ENCODE measurements at regions not wholly inside any gene's neighbourhood (a gene's known extent, or its start where the extent isn't known, plus 50 kb on each side); places are given as distances from the start of the nearest gene placed in this dataset.

DNA sequence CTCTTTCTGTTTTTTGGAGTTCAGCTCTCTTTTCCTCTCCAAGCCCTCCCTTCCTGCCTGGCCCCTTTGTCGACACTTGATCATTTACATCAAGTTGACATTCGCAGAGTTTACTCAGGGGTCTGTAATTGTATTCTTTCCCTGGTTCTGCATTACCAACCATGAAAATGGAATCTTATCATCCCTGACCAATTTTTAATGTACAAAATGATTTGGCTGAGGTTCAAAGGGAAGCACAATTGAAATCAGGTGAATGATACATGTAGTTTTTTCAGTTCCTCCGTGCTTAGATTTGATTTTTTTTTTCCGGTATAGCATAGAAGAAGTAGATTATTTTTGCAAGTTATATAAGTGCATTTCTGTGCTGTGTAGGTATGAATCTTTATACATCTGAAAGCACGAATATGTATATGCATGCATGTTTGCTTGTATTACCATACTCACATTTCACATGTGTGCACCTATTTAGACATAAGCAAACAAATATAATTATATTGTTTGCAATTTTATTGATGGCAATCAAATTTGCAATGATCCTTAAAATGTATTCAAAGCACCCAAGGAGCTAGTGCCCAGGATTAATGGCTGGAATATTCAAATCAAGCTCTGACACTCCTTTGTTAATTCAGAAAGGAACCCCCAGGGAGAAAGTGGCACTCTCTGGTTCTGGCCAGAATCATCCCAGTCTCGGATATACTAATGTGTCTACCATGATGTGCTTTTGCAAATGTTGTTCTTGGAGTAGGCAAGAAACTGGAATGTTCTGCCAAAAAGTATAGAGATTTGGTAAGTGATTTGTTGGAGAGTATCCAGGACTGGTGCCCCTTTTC is 189.3 kb downstream of the VRK1 start:
- no peak for DNase-seq

DNA sequence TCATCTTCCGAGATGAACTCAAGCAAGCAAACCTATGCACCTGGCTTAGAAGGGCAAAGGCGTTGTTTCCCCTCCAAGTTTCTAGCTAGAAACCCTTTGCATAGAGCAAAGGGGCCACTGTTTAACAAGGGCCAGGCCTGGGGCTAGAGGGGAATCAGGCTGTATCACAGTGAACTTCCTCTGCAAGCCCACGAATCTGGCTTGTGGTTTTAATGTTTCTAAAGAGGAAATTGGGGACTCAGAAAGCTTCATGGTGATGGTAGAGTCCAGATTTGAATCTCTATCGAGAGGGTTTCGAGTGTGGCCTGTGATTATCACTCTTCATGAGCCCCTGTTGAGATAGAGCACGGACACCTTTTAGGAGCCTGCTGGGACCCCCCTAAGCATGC is 189.9 kb downstream of the VRK1 start:
- DNase-seq: no peak

DNA sequence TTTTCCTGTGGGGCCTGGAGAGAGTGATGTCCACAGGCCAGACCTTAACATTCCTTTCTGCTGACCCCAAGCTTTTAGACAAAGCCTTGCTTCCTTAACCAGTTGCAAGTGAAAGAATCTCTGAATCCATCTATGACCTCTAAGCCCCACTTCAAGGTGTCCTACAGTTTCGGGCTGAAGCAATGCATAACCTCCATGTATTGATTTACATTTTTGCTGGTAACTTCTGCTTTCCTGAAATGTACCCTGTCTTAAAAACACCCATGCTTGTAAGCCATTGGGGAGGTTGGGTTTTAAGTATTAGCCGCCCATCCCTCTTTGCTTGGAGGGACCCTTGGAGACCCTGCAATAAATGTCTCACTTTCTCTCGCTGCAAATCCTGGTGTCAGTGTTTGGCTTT is 190.6 kb downstream of the VRK1 start:
- no peak for DNase-seq

DNA sequence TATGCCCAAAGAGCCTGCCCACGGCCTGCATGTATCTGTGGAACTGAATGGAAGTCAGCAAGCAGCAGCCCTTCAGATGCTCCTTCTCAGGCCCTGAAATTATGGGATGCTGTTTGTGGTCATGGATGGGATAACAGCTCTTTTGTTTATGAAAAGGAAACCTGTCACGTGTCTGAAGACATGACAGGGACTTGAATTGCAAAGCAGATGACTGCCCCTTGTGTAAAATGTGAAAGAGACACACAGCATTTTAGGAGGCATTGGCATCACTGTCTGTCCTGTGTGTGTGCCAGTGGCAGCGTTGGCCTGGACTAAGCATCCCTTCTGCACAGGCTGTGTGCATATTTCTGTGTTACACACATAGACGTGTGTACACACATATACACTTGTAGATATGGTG is 192.1 kb downstream of the VRK1 start:
- DNase-seq: no peak

DNA sequence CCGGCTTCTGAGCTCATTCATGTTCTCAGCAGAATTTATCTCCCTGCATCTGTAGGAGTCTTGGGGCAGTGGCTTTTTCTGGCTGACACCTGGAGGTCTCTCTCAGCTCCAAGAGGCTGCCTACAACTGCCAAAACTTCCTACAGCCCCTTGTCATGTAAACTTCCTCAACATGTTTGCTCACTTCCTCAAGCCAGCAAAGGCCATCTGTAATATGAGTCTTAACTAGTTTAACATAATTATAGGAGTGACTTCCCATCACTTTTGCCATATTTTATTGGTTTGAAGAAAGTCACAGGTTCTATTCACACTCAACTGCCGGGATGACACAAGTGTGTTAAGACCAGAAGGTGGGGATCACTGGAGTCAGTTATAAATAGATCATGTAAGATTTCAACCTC is 194.0 kb downstream of the VRK1 start:
- DNase-seq: no peak

DNA sequence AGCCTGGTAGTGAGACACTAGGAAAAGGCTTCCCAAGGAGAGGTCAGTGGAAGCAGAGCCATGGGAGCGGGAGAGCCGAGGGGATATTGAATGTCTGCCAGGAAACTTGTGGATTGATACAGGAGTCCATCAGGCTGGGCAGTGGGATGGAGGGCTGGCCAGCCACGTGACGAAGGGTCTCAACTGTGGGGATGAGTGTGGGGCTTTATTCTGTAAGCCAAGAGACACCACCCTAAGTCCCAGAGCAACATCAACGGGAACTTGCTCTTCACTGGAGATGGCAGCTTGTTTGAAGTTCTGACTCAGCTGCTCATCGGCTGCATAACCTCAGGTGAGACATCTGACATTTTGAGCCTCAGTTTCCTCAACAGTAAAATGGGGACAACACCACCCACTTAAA is 197.8 kb downstream of the VRK1 start:
- DNase-seq: no peak

DNA sequence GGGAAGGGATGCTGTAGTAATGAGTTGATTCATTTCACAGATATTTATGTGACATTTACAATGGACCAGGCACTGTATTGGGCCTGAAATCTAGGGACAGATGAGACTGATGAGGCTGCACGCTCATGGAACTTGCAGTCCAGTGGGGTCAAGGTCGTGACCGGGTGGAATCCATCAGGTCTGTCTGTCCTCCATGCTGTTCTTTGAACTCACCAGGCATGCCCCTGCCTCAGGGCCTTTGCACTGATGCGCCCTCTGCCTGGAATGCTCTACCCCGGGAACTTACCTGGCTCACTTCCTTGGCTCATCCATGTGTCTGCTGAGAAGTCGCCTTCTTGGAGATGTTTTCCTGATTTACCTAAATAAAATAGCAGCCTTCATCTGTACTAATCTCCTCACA is 200.1 kb downstream of the VRK1 start:
- DNase-seq: no peak

DNA sequence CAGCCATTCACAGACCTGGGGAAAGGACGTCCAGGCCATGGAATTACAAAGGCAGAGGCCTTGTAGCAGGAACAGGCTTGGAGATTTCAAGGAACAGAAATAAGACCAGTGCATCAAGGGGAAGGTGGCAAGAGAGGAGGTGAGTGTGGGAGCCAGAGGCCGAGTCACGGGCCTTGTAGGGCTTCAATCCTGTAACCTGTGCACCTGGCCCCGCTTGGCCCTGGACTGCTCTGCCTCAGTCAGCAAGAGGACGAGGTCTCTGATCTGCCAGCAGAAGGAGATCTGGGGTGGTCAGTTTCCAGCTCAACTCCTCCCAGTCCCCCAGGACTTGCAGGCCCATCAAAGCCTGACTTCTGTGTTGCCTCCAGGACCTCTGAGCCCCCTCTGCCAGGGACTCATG is 200.8 kb downstream of the VRK1 start:
- no peak for DNase-seq

DNA sequence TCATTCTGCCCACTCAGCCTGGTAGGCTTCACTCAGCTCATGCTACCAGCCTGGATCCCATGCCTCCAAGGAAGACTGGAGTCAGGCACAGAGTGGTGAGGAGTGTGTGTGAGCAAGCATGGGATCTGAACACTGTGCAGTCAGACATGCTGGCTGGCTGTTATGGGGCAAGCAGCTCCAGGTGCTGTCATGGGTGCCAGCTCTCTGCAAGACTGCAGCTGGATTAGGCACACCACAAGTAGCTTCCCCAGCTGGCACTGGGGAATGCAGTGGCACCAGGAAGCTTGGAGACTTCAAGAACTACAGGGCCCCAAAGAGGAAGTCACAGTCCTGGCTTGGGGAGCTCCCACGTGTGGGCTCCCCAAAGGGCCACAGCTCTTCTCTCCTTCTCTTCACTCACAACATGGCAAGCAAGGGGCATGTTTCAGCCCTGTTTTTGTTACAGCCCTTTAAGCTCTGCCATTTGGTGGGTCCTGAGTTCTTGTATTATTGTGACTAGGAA is 202.5 kb downstream of the VRK1 start:
- DNase-seq: no peak

DNA sequence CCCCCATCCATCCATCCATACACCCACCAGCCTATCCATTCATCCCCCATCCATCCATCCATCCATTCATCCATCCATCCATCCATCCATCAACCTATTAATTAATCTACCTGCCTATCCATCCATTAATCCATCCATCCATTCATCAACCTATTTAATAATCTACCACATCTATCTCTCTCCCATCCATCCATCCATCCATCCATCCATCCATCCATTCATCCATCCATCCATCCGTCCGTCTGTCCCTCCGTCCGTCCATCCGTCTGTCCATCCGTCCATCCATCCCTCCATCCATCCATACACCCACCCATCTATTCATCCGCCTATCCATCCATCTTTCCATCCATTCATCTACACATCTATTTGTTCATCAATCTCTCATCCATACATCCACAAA is 205.3 kb downstream of the VRK1 start:
- DNase-seq: no peak

DNA sequence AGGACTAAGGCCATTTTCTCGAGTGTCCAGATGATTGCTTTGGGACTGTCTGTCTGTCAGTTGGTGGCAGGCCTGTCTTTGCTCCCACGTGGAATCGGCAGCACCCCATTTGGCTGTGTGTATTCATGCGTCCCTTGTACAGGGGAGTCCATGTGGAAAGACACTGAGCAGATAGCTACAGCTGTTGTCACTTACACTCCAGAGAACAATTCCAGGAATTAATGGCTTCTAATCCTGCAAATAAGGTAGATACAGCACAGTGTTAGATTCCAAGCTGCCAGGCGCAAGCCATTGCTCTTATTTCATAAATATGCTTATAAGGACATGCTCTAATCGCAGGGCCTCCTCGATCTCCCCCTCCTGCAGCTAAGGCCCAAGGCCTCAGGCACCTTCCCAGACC is 208.8 kb downstream of the VRK1 start:
- DNase-seq: no peak

DNA sequence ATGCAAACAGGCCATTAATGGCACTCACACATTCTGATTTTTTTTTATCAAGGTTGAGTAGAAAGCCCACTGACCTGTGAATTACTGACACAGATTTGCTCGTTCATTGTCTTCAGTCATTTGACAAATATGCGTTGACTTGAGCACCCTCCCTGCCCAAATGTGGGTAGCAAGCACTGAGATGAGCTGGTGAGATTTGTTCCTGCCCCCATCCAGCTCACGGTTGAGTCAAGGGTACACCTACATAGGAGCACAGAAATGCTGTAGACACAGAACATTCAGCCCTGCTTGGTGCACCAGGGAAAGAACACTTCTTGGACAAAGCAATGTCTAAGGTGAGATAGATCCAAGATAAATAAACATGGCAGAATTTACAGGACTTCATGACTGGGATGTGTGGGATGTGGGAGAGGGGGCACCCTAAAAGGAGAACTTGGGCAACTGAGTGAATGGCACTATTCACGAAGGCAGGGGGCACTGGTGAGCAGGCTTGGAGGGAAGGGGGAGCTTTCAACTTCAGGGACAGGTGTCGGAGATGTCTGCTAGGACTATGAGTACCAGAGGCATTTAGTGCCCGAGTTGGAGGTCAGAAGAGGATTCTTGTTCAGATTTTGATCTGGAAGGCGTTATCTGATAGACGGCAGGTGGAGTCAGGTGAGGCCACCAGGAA is 213.4 kb downstream of the VRK1 start:
- no peak for DNase-seq

DNA sequence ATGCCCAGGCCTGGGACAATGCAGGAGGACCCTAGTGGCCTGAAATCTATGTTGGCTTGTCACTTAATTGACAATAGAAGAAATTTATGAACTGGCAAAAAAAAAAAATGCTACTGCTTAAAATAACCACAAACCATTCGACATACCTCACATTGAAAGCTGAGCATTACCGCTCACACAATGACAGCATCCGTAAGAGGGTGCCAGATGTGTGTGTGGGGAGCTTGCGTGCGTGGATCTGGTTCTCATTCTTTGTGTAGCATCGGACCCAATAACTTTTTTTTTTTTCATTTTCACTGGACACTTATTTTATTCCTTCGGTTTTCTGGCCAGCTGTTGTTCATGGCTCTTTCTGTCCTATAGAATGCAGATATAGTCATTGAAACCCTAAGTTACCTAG is 216.7 kb downstream of the VRK1 start:
- DNase-seq: no peak

DNA sequence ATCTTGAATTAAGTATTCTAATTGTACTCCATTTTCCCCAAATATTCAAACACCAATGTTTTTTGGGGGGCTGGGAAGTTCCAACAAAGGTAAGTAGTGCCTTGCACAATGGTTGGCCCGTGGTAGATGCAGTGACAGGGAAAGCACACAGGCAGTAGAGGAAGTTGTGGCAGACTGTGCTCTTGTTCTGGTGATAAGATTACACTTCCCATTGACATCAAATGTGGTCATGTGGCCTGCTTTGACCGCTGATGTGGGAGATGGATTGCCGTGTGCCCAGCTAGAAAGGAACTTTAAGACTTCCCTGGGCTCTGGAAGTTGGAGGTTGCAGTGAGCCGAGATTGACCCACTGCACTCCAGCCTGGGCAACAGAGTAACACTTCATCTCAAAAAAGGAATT is 223.8 kb downstream of the VRK1 start:
- no peak for DNase-seq

DNA sequence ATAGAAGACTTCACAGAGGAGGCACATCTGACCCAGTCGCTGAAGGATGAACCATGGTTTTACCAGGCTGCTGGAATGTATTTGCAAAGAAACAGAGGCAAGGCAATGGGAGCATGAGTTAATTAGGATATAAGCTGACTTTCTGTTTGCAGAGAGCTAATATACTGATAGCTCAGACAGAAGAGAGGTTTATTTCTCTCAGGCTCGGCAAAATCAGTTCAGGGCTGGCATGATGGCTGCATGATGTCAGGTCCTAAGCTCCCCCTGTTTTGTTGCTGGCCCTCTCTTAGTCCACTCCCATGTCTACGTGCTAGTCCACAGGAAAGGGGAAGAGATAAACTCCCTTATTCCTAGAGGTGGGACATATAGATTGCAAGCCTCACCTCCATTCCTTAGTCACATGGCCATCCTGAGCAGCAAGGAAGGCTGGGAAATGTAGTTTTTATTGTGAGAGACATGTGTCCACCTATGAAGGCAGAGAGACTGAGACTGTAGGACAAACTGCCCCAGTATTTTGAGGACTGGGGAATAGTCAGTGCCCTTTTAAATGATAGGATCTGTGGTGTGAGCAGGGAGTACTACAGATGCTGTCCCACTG is 224.5 kb downstream of the VRK1 start:
- no peak for DNase-seq

DNA sequence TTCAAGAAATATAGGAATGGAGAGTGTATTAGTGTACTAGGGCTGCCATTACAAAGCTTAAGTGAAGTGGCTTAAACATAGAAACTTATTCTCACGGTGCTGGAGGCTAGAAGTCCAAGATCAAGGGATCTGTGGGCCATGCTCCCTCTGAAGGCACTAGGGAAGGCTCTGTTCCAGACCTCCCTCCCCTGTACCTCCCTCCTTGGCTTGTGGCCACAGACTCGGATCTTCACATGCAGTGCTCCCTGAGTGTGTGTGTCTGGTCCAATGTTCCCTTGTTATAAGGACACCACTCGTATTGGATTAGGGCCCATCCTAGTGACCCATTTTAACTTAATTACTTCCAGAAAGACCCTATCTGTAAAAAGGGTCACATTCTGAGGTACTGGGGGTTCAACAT is 225.6 kb downstream of the VRK1 start:
- no peak for DNase-seq

DNA sequence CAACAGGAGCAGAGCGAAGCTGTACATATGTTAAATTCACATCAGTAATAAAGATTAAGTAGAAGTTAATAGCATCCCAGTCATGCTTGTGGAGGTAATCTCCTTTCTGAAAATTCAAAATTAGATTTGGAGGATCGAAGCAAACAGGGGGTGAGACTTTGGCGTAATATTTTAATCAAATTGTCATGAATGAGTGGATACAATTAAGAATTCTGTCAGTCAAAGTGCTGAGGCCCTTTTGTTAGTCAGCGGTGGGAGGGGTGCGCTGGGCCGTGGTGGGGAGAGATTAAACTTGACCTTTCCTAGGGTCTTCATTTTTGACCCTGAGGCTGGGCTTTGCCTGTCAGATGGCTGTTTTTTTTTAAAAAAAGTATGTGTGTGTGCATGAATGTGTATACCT is 226.7 kb downstream of the VRK1 start:
- no peak for DNase-seq

DNA sequence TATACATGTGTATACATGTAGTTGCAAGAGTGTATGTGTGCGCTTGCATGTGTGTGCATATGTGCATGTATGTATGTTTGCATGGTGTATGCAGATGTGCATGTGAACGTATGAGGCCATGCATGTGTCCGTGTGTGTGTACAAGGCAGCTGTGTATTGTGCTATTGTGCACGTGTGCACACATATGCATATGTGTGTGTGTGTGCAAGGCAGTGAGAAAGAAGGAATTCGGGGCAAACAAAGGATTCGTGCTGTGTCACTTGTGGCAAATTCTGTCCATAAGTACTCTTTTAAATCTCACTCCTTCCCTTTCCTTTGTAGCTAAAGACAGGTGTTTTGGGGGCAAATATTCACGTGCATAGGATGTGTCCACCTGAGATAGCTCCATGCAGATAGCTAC is 227.1 kb downstream of the VRK1 start:
- DNase-seq: no peak

DNA sequence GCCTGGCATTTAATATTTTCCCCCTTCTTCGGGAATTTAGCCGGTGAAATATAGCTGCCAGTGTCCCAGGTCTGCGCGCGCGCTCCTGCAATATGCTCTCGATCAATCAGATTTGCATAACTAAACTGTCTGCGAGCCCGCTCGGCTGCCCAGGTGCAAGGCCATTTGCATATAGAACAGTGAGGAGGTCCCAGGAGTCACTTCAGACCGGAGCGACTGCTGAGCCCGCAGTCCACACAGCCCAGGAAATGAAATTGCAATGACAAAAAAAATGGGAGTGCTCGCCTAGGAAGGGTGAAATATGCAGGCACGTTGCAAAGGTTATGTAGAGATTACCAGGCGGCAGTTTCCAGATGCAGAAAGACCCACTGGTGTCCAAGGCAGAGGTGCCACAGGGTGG is 228.5 kb downstream of the VRK1 start:
- DNase-seq: no peak

DNA sequence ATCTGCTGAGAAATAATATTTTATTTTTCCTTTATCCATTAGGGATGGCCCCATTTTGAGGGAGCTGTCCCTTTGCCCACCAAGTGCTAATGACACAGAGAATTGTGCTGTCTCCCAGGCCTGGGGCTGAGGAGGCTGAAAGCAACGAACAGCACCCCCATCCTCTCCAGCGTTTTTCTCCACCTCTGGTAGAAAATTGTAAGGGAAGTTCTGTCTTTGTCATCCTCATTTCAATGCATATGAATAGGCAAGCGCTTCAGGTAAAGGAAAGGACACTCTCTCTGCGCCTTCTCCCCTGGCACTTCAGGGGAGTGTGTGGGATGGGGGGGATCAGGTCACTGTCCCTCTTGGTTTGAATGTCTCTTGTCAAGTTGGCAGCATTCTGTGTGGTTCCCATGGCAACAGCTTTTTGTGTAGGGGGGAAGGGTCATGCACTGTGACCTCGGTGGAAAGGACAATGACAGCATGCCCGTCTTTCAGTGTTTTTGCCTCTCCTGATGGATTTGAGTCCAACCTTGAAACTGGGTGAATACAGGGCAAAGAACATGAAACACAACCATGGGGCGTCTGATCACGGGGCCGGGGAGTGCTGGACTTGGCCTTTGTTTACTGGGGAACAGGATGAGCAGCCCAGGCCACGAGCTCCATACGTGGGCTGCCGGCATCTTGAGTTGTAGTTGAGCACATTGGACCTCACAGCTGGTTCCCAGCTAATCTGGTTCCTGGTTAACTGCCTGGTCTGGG is 230.2 kb downstream of the VRK1 start:
- DNase-seq: no peak

DNA sequence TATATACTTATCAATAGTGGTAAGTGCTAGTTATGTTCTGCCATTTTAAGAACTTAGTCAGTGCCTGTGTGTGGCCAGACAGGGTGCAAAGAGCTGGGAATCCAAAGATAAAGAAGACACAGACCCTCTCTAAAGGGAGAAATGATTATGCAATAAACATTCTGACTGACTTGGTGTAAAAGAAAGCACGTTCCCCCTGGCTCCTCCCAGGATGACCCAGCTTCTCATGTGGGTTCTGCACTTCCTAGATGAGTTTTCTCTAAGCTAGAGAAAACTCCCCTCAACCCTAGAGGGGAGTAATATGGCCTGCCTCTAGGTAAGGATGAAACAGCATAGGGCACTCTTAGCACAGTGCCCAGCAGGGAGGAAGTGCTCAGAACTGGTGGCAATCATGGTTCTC is 231.2 kb downstream of the VRK1 start:
- no peak for DNase-seq

DNA sequence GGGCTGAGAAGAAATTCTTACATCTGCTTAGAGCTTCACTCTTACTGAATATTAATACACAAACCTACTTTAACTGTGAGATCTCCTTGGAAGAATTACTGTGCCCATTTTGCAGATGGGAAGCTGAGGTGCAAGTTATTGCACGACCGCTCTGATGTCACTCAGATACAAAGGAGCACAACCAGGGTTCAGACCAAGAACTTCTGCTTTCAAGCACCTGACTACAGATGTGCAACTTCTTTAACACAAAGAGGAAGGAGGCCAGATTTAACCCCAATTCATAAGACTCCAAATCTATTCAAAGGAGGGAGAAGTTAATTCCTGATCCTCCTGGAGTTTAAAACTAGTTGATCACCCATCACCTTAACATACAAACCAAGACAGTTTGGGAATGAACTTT is 232.6 kb downstream of the VRK1 start:
- no peak for DNase-seq

DNA sequence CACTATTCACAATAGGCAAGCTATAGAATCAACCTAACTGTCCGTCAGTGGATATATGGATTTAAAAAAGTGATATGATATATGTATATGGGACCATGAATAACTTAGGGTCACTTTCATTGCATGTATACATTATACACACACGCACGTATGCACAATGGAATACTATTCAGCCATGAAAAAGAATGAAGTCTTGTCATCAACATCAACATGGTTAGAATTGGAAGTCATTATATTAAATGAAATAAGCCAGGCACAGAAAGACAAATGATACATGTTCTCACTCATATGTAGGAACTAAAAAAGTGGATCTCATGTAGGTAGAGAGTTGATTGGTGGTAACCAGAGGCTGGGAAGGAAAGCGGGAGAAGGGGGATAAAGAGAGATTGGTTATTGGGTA is 234.3 kb downstream of the VRK1 start:
- DNase-seq: no peak
